Stimulated activated naive B cell treated with anti-CD40 and anti-IgM and Interleukin-4, amounts not matched to agents 10 μg/mL and 1 μg/mL and 100 μg/mL, for 72 hours (primary cell): ENCODE measurements at regions not wholly inside any gene's neighbourhood (a gene's known extent, or its start where the extent isn't known, plus 50 kb on each side); places are given as distances from the start of the nearest gene placed in this dataset.

Experiments used
- ATAC-seq, 2 donors: fragments of 150-1000 bp; cut with Tn5 transposase; replicated peaks; 2 replicates each; pipeline ENCODE4 v1.10.0; 2021; ENCODE audit warnings: moderate library complexity in 1 of 2
- DNase-seq: peaks from one replicate; pipeline ENCODE4 v3.0.0; 2021
- H3K27ac Mint-ChIP-seq: one replicate; pipeline ENCODE4 v1.8.0; 2022; ENCODE audit warnings: mild to moderate bottlenecking, mixed read lengths
- H3K27me3 Mint-ChIP-seq, 2 donors: one replicate each; pipeline ENCODE4 v1.8.0; 2022; ENCODE audit warnings: mixed read lengths in 2 of 2
- H3K36me3 Mint-ChIP-seq, 2 donors: one replicate each; pipeline ENCODE4 v1.8.0; 2022; ENCODE audit warnings: mixed read lengths in 2 of 2, mild to moderate bottlenecking in 1 of 2
- H3K4me1 Mint-ChIP-seq, 2 donors: one replicate each; pipeline ENCODE4 v1.8.0; 2022; ENCODE audit warnings: mixed read lengths in 2 of 2, mild to moderate bottlenecking in 1 of 2
- H3K4me3 Mint-ChIP-seq, 2 donors: one replicate each; pipeline ENCODE4 v1.8.0; 2022; ENCODE audit warnings: mild to moderate bottlenecking in 2 of 2, mixed read lengths in 2 of 2, moderate library complexity in 1 of 2
- H3K9me3 Mint-ChIP-seq, 2 donors: one replicate each; pipeline ENCODE4 v1.8.0; 2022; ENCODE audit warnings: mixed read lengths in 2 of 2, mild to moderate bottlenecking in 1 of 2

- Mint-ChIP-seq H3K9me3 (peaks cover 0 to 5% of the 10 kb centered on the region in 2 donors), H3K4me1 (no peaks in the 10 kb centered on the region), H3K36me3 (no peaks in the 10 kb centered on the region), H3K4me3 (no peak overlapping the region), H3K27me3 (peaks cover 14 to 30% of the 10 kb centered on the region in 2 donors), H3K27ac (no peak overlapping the region)
- ATAC-seq (no peak), DNase-seq (no peak)
Measured at GRCh38 chr20:46826343-46826984, 68.2 kb upstream of the EYA2 start.

- DNase-seq = no peak
Measured at GRCh38 chr20:46827718-46828458, 66.8 kb upstream of the EYA2 start.

DNA sequence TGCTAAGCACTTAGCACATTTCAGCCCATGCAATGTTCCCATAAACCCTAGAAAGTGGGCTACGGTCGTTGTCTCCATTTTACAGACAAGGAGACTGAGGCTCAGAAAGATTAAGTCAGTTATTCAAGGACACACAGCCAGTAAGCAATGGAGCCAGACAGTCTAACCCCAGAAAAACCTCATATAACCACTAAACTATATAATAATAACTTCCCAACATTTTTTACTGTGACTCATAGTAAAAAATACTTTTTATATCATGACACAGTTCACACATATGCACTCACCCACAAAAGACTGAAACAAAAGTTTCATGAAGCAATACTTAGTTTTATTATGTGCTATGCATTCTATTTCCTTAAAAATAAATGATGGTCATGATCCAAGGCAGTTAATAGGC, 66.2 kb upstream of the EYA2 start:
- Mint-ChIP-seq H3K4me1 (no peaks in the 10 kb centered on the region), H3K4me3 (no peak overlapping the region), H3K36me3 (no peaks in the 10 kb centered on the region), H3K27ac (no peak overlapping the region), H3K9me3 (peaks cover 3 to 5% of the 10 kb centered on the region in 2 donors), H3K27me3 (peaks cover 18 to 35% of the 10 kb centered on the region in 2 donors)
- ATAC-seq (no peak), DNase-seq (no peak)

More at GRCh38 chr20:46827718-46828458, 66.8 kb upstream of the EYA2 start:
- no peak for ATAC-seq
- H3K36me3 Mint-ChIP-seq = no peaks in the 10 kb centered on the region
- peaks cover 3 to 5% of the 10 kb centered on the region in 2 donors for H3K9me3 Mint-ChIP-seq
- no peak overlapping the region for H3K27ac Mint-ChIP-seq
- H3K27me3 Mint-ChIP-seq = peaks cover 18 to 35% of the 10 kb centered on the region in 2 donors
- H3K4me1 Mint-ChIP-seq = no peaks in the 10 kb centered on the region
- no peak overlapping the region for H3K4me3 Mint-ChIP-seq

GRCh38 chr20:46830886-46831632, 63.6 kb upstream of the EYA2 start:
- peaks cover 18 to 20% of the 10 kb centered on the region in 2 donors for H3K27me3 Mint-ChIP-seq
- peaks cover 0 to 3% of the 10 kb centered on the region in 2 donors for H3K9me3 Mint-ChIP-seq
- no peaks in the 10 kb centered on the region for H3K36me3 Mint-ChIP-seq
- no peak for DNase-seq
- H3K27ac Mint-ChIP-seq = no peak overlapping the region
- ATAC-seq = no peak
- H3K4me3 Mint-ChIP-seq = no peak overlapping the region
- no peaks in the 10 kb centered on the region for H3K4me1 Mint-ChIP-seq

- no peaks in the 10 kb centered on the region for H3K36me3 Mint-ChIP-seq
- peaks cover 21 to 24% of the 10 kb centered on the region in 2 donors for H3K27me3 Mint-ChIP-seq
- H3K4me3 Mint-ChIP-seq = no peak overlapping the region
- ATAC-seq (no peak), DNase-seq (no peak)
- H3K9me3 Mint-ChIP-seq = peaks cover 0 to 3% of the 10 kb centered on the region in 2 donors
- H3K27ac Mint-ChIP-seq = no peak overlapping the region
- no peaks in the 10 kb centered on the region for H3K4me1 Mint-ChIP-seq
Measured at GRCh38 chr20:46831633-46832011, 63.0 kb upstream of the EYA2 start.

DNA sequence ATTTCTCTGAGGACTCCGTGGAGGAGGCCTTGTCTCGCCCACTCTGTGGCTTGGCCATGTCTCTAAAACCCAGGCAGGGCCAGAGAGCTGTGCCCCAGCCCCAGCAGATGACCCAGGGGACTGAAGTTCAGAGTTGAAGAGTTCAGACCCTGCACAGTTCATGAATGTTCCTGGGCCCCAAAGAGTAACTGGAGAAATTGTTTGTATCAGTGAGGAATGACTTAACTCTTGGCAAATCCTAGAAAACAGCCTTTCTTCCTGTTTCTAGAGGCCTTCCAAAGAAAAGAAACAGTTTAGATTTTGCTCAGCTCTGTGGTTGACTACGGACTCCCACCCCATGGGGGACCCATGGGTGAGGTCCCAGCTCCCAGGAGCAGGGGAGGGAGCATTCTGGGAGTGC, 62.1 kb upstream of the EYA2 start:
- ATAC-seq = no peak
- no peaks in the 10 kb centered on the region for H3K36me3 Mint-ChIP-seq
- H3K4me1 Mint-ChIP-seq = no peaks in the 10 kb centered on the region

DNA sequence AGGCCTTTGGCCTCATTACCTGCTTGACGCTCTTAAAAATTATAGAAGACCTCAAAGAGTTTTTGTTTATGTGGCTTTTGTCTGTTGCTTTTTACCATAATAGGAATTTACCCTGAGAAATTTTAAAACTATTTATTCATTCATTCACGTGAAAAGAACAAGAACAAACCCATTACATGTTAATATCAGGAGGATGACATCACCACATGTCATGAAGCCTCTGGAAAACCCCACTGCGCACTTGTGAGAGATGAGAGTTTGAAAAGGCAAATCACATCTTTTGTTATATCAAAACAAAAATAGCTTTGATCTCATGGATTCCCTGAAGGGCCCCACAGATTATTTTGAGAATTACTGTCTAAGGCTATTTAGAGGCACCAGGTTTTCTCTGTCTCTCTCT, 61.3 kb upstream of the EYA2 start:
- Mint-ChIP-seq H3K27ac (no peak overlapping the region), H3K4me3 (no peak overlapping the region), H3K27me3 (peaks cover 23% of the 10 kb centered on the region in 2 donors)

More for the DNA sequence above, 62.1 kb upstream of the EYA2 start:
- Mint-ChIP-seq H3K4me3 (no peak overlapping the region), H3K27ac (no peak overlapping the region), H3K9me3 (peaks cover 0 to 3% of the 10 kb centered on the region in 2 donors), H3K27me3 (peaks cover 23 to 26% of the 10 kb centered on the region in 2 donors)
- DNase-seq = no peak

DNA sequence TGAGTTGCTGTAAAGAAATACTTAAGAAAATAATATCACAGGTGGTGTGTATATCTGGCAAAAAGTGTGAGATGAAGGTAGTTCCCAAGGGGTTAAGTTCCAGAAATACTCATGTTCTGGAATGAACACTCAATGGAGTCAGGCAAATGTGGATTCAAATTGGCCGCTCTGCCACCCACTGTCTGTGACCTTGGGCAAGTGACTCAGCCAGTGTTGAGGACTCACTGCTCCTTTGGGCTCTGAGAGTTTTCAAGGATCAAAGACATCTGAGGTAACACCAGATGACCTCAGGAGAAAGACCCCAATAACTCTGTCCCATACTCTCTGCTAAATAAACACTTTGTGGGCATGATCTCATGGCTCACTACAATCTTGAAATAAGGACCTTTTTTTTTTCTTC, 59.2 kb upstream of the EYA2 start:
- peaks cover 0 to 3% of the 10 kb centered on the region in 2 donors for H3K9me3 Mint-ChIP-seq
- no peak for DNase-seq
- peaks cover 18 to 19% of the 10 kb centered on the region in 2 donors for H3K27me3 Mint-ChIP-seq
- no peak overlapping the region for H3K27ac Mint-ChIP-seq
- H3K4me3 Mint-ChIP-seq = no peak overlapping the region
- no peaks in the 10 kb centered on the region for H3K36me3 Mint-ChIP-seq
- ATAC-seq = no peak
- H3K4me1 Mint-ChIP-seq = peaks cover 0 to 5% of the 10 kb centered on the region in 2 donors

More for the DNA sequence above, 61.3 kb upstream of the EYA2 start:
- Mint-ChIP-seq H3K4me1 (peaks cover 0 to 5% of the 10 kb centered on the region in 2 donors), H3K36me3 (no peaks in the 10 kb centered on the region), H3K9me3 (peaks cover 0 to 3% of the 10 kb centered on the region in 2 donors)
- DNase-seq = no peak
- no peak for ATAC-seq

- Mint-ChIP-seq H3K27me3 (peaks cover 13 to 23% of the 10 kb centered on the region in 2 donors), H3K4me3 (no peak overlapping the region), H3K4me1 (peaks cover 0 to 5% of the 10 kb centered on the region in 2 donors), H3K27ac (no peak overlapping the region), H3K9me3 (no peaks in the 10 kb centered on the region), H3K36me3 (no peaks in the 10 kb centered on the region)
- DNase-seq (no peak), ATAC-seq (no peak)
Measured at GRCh38 chr20:46837083-46837482, 57.6 kb upstream of the EYA2 start.

DNA sequence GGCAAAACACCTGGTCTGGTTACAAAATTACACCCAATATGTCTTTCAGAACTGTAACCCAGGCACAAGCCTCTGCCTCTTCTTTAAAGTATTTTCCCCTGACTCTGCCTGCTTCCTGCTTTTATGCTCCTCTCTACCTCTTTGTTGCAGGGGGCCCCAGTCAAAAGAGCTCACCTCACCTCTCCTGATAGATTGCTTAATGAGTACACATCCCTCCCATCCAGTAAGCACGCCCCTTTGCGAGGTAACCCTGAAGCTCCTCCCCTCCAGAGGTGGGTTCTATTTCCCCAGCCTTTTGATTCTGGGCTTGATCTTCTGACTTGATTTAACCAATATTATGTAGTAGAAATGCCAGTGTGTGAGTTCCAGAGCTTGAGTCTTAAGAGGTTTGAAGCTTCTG, 56.6 kb upstream of the EYA2 start:
- Mint-ChIP-seq H3K4me1 (peaks cover 0 to 5% of the 10 kb centered on the region in 2 donors), H3K36me3 (no peaks in the 10 kb centered on the region), H3K4me3 (no peak overlapping the region), H3K27ac (peak overlapping the region; percentile 48), H3K9me3 (no peaks in the 10 kb centered on the region), H3K27me3 (peaks cover 13 to 23% of the 10 kb centered on the region in 2 donors)
- ATAC-seq (no peak), DNase-seq (no peak)

DNA sequence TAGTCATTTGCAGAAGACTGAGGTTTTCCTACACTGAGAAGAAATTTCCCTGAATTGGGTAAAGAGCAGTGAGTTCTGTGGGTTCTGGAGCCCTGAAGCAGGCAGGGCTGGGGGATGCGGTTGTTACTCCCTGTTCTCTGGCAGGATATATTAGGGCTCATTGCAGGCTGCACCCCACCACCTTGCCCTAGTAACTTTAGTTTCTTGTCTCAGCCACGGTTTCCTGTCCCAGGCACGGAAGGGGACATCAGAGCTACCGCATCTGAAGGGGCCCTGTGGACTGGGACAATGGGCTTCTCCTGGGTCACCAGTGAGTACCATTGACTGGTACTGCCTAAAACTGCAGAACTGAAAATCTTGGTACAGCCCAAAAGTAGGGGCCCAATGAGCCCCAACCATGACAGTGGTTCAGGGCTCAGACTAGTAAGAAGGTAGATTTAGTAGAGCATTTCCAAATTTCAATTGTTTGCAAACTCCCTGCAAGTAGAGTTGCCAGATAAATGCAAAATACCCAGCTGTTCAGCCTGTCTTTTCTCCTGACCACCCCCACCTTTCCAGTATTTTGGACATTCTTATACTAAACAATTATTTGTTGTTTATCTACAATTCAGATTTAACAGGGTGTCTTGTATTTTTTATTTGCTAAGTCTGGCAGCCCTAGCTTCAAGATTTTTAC, 54.5 kb upstream of the EYA2 start:
- H3K9me3 Mint-ChIP-seq = no peaks in the 10 kb centered on the region
- DNase-seq = no peak
- peaks cover 13 to 27% of the 10 kb centered on the region in 2 donors for H3K27me3 Mint-ChIP-seq
- H3K27ac Mint-ChIP-seq = no peak overlapping the region
- H3K4me1 Mint-ChIP-seq = peaks cover 0 to 5% of the 10 kb centered on the region in 2 donors
- no peak for ATAC-seq
- H3K4me3 Mint-ChIP-seq = no peak overlapping the region
- H3K36me3 Mint-ChIP-seq = no peaks in the 10 kb centered on the region
